DMS53 treated with DMSO at 0.1 percent for 48 hours (cell line): ENCODE measurements at regions not wholly inside any gene's neighbourhood (a gene's known extent, or its start where the extent isn't known, plus 50 kb on each side); places are given as distances from the start of the nearest gene placed in this dataset.

Experiments
- DNase-seq: peaks from one replicate; lab custom pipeline; 2025; ENCODE audit not compliant: unreplicated experiment; lab: John Stamatoyannopoulos, UW

DNA sequence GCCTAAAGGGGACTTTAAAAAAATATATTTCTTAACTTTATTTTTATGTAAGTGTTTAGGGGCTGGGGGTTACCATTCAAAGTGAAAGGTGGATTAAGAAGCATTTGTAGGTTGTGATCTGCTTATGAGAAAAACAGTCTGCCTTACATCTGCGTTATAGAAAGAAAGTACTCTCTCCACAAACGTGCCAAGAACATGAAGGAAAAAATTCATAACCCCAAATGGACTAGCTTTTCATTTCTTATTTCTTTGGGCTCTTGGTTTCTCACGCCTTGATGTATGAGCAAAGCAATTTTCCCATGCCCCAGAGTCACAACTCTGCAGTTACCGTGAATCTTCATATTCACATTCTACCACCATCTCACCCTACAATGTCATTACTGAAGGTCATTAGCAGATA is 1165.1 kb upstream of the ADGRL4 start:
- DNase-seq: no peak

DNA sequence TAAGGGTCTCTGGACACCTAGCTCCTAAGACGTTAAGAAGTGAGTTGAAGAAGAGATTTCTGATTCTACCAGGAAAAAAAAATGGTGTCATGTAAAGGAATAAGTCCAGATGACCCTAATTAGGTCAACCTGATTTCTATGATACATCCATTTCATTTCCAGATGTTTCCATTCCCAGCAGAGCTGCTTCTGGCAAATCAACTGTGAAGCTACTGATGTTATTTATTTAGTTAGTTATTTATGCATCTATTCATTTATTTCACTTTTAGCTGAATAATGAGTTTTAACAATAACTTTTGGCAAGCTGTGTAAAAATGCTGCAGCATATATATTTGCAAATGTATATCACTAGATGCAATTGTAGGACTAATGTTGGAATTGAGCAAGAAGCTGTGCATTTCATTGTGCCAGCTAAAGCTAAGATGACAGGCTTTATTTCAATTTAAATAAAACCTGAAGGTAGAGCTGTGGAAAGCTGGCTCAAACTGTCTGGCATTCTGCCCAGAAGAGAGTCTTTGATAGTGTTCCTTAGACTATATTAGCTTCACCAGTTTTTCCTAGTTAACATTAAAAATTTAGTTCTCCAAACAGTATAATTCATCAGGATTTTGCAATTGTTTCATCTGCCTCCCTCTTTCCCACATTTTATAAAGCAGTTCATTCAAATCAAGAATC is 1164.4 kb upstream of the ADGRL4 start:
- DNase-seq: no peak

DNA sequence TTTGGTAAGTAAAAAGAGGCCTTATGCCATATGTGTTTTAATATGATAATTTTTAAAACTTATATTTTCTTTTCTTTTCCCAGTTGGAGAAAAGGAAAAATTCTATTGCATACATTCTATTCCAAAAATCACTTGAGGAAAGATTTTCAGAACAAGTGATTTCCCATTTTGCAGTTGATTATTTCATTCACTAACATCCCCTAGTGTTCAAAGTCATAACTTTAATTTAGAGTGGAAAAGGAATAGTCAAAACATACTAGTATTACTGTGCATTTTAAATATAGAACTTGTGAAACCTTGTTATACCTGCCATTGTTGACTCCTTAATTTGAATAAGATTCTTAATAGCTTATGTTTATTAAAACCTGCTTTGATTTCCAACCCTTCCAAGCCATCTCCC is 1157.6 kb upstream of the ADGRL4 start:
- DNase-seq: no peak

DNA sequence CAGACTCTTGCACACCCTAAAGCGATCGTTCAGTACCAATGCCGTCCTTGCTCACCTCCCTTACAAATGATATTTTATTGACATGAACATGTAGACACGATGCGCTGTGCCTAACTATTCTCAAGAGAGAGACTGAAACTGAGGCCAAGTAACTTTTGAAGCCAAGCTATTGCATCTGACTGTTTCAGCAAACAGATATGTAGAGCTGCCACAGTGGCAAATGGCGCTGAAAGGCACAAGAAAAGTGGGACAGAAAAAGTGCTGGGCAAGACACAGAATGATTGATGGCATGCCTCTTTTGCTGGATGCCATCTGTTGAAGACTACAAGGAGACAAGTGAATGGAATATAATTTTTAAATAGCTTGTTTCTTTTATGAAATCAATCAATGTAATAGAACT is 1157.2 kb upstream of the ADGRL4 start:
- no peak for DNase-seq

DNA sequence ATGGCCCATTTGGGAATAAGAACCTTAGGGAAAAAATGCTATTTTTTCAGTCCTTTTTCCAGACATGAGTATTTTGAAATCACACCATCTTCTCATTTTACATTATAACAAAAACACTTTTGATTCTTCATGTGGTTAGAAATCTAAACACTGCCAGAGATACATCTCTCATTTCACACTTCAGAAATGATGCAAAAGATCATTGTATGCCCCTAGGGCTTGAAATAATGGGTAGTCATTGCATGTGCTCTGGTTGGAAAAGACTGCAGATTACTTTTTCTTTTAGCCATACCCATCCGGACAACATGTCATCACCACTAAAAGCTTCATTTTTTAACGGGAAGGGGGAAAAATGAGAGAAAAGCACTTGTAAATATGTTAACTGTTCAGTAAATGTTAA is 1152.2 kb upstream of the ADGRL4 start:
- no peak for DNase-seq

DNA sequence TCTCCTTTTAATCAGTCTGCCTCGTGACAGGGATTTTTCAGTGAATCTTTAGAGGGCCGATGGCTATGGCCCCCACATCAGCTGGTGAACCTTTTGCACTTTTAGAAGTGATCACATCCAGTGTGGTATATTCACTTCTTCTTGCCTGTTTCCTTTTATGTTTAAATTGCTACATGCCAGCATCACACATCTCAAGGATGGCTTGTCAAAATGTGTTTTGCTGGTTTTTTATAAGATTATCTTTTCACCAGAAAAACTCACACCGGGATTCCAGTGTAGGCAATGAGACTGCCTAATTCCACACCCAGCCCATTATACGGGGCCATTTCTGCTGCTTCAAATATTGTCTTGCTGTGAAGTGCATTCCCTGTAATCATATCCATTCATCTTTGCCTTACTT is 1151.7 kb upstream of the ADGRL4 start:
- no peak for DNase-seq

DNA sequence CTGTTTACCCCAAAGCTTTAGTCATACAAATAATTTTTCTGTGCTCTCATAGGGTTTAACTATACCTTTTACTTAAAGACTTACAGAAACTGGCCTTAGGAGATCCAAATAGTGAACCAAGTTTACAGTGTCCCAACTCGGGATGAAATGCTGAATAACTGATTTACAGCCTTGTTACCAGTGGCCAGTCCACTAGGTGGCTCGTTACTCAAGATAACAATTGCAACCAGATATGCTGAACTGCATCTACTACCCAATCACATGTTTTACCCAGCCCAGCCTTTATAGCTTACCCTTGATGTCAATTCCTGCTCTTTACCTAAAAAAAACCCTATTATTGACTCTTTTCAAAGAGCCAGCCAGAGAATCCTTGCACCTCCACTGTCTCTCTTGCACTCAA is 1148.8 kb upstream of the ADGRL4 start:
- DNase-seq: peak; percentile 13

DNA sequence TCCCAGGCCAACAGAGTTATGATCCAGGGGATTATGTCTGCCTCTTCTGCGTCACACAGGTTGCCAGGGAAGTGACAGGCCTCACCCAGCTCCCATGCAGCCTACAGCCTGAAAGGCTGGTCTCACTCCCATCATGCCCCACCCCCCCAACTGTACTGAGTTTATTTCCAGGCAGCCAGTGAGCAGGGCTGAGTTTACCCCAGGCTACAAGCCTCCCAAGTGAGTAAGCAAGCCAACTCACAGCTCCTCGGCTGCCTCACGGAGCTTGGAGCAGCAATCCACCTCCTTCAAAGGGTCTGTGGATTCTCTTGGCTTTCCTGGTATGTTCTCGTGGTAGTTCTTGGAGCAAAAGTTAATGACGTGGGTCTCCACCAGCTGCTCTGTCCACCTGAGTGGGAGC is 1147.6 kb upstream of the ADGRL4 start:
- DNase-seq: no peak

DNA sequence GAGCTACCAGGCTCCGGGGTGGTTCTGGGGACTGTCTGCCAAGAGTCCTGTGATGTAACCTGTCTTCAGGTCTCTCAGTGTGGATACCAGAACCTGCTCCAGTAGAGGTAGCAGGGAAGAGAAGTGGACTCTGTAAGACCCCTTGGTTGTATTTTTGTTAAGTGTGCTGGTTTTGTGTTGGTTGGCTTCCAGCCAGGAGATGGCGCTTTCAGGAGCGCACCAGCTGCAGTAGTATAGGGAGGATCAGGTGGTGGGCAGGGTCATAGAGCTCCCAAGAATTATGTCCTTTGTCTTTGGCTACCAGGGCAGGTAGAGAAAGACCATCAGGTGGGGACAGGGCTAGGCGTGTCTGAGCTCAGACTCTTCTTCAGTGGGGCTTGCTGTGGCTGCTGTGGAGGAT is 1147.2 kb upstream of the ADGRL4 start:
- no peak for DNase-seq

DNA sequence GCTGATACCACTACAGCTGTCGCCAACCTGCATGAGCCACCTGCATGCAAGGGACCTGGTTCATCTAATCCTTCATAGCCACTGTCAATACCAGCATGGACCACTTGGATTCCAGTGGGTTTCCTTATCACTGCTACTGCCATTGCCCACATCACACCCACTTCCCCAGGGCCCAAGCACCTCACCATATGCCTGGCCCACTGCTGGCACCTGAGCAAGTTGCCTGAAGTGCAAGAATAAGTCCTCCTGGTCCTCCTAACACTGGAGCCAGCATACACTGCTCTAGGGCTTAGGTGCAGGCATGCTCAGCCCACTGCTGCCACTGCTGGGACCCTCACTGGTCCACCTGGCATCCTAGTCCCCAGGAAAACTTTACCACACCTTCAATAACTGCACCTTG is 1136.8 kb upstream of the ADGRL4 start:
- DNase-seq: no peak

DNA sequence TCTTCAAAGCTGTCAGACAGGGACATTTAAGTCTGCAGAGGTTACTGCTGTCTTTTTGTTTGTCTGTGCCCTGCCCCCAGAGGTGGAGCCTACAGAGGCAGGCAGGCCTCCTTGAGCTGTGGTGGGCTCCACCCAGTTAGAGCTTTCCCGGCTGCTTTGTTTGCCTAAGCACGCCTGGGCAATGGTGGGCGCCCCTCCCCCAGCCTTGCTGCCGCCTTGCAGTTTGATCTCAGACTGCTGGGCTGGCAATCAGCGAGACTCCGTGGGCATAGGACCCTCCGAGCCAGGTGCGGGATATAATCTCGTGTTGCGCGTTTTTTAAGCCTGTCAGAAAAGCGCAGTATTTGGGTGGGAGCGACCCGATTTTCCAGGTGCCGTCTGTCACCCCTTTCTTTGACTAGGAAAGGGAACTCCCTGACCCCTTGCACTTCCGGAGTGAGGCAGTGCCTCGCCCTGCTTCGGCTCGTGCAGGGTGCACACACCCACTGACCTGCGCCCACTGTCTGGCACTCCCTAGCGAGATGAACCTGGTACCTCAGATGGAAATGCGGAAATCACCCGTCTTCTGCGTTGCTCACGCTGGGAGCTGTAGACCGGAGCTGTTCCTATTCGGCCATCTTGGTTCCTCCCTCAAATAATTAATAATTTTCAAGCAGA is 1131.5 kb upstream of the ADGRL4 start:
- DNase-seq: peak; percentile 18

DNA sequence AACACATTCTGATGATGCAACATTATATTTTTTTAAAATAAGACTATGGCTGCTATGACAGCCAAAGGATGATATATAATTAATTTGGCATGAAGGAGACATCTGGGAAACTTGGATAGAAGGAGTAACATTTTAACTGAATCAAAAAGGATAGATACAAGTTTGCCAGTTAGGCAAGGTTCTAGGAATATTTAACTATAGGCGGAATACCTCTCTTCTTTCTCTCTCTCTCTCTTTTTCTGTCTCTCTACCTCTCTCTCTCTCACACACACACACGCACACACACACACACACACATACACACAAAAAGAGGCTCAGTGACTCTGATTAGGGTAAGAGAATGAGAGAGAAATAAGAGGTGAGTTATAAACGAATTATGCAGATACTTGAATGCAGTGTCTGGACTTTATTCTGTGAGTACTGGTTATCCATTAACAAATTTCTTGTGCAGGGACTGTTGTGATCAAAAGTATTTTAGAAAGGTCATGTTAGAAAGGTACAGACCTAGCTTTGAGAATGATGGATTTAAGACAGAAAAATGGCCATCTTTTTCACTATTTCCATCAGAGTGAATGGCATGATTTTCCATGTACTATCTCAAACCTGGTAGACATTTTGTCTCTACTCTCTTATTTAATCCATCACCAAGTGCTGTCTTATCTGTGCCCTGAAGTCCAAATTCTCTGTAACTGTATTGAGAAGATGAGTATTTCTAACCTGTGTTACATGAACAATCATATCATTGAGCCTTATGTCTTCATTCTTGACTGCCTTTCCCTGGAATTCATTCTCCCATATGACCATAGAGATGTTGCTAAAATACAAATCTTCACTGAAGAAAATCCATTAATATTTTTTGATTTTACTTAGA is 1106.9 kb upstream of the ADGRL4 start:
- DNase-seq: no peak

DNA sequence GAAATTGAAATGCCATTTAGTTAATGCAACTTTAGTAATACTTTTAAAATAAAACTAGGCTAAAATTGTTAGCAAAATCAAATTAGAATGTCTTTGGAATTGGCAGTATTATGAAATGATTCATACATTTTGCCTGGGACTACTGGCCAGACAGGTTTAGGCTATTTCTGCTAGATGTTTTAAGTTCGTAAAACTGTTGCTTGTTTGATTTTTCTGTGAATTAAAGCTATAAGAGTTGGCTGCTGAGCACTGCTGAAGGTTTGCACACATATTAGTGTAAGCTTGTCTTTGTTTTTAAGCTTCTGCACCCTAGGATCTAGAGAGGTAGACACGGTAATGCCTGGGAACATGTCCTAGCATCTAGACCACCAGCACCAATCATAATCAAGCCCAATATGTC is 1094.6 kb upstream of the ADGRL4 start:
- no peak for DNase-seq

DNA sequence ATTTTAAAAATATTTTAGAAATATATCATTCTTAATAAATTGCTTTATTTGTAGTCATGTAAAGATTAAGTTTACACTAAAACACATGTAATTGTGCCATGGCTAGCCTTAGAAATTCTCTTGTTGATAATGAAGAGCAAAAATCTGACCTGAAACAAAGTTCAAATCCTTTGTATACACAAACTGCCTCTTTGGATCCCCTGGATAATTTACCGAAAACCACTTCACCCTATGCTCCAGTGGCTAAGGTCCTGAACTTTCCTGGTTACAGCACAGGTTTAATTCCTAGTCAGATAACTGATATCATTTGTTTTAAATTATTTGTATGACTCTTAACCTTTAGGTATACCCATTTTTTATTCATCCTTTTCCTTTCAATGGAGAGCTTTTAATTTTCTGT is 1093.2 kb upstream of the ADGRL4 start:
- DNase-seq: no peak

DNA sequence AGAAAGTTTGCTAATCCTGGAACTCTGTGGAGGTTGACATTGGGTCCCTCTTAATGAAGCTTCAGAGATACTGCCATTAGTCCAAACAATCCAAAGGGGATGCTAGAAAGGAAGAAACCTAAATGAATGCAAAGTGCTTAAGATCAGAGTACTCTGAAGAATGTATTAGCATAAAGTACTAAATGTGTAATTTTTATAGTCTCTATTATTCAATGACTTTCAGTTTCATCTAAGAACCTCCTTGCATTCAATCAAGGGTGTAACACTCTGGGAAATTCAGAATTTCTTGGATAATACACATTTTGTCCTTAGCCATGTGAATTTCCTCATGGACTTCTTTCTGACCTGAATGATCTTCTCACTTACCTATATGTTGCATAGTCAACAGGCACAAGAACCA is 1078.5 kb upstream of the ADGRL4 start:
- no peak for DNase-seq

DNA sequence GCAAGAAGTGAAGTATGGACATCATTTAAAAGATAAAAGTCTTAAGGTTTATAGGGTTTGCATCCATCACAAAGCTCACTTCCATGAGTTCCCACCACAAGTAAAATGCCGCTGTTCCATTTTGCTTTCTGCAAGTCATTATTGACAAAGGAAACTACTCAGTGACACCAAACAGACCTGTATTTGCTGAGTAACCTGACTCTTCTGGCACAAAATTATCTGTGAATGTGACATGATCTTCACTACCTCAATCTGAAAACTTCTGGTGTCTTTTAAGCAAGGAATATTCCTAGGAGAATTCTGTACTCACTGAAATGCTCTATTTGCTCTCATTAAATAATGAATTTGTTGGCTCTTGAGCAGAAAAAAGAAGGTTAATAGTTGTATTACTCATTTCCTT is 1077.4 kb upstream of the ADGRL4 start:
- peak; percentile 94 for DNase-seq

DNA sequence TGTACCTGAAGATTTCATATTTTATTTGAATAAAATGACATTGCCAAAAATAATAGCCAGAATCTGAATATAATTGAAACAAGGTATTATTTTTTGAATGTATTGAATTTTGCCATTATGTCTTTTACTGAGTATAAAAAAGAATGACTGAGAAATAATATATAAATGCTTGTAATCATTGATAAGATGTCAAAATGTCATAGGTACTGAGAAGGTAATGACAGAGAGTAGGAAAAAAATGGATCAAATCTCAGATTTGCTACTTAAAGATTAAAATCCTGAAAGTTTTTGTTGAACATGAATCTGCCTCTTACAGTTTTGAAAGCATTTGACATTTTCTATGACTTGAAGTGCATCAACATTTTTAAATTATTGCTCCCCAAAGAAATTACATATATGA is 1069.9 kb upstream of the ADGRL4 start:
- DNase-seq: no peak

DNA sequence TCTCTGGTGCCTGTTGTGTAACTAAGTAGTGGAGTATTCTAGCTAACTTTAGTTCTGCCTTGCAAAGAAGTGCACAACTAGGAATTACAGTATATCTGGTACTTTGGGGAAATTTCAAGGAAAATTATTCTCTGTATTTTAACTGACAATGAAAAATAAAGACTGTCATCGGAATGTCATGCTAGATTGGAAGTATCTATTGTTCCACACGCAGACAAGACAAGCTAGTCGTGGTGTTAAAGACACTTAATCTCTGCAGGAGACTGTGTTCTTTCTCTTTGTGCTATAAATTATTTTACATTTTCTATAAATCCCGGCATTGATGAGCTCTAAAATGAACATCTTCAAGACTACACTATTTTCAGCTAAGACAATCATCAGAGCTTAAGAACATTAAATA is 1068.8 kb upstream of the ADGRL4 start:
- DNase-seq: no peak

DNA sequence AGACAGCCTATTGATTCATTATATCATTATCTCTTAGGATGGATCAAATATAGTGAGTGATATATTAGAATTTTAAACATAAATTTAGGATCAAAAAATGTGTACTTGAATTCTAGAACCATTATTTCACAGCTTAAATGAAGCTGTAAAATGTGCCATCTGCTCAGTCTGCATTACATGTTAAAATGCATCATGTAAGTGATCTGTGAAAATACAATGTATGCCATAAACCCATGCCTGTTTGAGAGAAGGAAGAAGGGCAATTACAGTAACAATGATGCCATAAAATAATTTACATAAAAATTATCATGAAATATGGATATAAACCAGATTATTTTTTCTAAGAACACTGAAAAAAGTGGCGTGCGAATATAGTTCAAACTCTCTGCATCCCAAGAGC is 1066.0 kb upstream of the ADGRL4 start:
- DNase-seq: no peak

DNA sequence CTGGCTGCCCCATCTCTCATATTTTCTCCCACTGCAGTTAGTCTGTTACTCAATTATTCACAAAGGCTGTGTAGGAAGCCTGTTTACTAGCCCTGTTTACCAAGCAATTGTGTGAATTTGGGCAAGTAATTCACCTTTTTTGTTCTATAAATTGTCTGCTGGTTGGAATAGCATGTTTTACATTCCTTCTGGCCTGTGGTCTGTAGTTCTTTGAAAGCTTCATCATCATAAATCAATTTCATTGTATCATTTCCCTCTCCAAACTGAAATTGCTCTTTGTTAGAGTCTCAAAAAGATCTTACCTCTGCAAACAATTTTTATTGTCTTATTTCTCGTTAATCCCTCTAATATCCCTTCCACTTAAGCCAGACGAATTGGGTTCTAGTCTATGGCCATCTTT is 1059.5 kb upstream of the ADGRL4 start:
- no peak for DNase-seq

DNA sequence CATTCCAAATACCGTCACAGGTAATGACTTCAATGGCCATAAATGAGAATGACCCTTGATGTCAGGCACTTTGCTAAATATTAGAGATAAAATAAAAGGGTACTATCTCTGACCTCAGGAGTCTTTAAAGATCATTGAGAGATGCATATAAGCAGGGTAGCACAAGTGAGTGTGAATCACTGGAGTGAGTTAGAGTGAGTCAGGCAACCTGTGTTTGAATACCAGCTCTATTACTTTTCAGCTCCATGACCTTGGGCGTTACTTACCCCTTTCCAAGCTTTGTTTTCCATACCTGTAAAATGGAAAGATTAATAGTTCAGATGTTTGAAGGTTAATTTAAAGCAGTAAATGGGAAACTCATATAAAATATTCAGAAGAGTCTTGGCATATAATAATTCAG is 1058.0 kb upstream of the ADGRL4 start:
- DNase-seq: peak; percentile 87

DNA sequence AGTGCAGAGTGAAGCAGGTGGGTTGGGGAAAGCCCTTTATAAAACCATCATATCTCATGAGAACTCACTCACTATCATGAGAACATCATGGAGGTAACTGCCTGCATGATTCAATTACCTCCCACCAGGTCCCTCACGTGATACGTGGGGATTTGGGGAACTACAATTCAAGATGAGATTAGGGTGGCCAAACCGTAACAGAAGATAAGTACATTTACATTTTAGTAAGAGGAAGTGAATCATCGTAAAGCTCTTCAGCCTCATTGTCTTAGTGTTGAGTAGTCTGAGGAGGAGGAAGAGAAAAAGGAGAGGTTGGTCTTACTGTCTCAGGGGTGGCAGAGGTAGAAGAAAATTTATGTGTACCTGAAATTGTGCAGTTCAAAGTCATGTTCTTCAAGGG is 1053.4 kb upstream of the ADGRL4 start:
- DNase-seq: peak; percentile 48
